HG03103 (cell line): ENCODE measurements at regions not wholly inside any gene's neighbourhood (a gene's known extent, or its start where the extent isn't known, plus 50 kb on each side); places are given as distances from the start of the nearest gene placed in this dataset.

Experiments used
- ATAC-seq: cut with Tn5 transposase; IDR thresholded peaks from one replicate; pipeline ENCODE4 v1.9.1; 2021; ENCODE audit warnings: low read depth; ENCODE audit not compliant: unreplicated experiment

GRCh38 chr3:71903112-71903495 is 118.2 kb upstream of the PROK2 start:
- ATAC-seq = no peak

- ATAC-seq = no peak
Measured at GRCh38 chr3:71902258-71903111, 117.5 kb upstream of the PROK2 start.

DNA sequence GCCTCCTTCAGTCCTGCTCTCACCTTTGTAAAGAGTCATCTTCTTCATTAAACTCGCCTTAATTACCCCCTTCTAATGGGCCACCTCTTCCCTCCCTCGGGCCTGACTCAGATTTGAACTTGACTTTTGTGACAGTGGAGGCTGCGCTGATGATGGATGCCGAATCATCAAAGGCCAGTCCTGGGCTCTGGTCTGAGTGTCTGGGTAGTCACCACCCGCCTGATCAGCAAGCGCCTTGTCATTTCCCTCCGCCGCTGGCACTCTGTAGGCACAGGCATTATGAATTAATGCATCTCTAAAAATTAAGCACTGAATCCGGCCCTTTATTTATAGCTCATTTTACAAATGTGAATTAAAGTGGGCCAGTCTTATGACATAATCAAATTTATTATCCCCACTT is 116.7 kb upstream of the PROK2 start:
- ATAC-seq = no peak

DNA sequence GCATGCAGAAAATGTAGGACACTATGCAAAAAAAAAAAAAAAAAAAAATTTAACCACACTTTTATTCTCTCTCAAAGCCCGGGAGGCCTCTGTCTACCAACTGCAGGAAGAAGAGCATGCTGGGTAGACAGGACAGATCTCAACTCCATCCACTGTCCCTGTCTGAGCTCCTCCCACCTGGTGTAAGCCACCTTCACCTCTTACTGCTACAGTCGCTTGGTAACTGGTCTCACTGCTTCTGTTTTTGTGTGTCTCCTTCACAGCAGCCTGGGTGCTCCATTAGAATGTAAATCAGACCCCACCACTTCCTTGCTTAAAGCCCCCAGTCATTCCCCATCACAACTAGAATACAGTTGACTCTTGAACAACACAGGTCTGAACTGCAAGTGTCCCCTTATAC is 115.1 kb upstream of the PROK2 start:
- no peak for ATAC-seq

DNA sequence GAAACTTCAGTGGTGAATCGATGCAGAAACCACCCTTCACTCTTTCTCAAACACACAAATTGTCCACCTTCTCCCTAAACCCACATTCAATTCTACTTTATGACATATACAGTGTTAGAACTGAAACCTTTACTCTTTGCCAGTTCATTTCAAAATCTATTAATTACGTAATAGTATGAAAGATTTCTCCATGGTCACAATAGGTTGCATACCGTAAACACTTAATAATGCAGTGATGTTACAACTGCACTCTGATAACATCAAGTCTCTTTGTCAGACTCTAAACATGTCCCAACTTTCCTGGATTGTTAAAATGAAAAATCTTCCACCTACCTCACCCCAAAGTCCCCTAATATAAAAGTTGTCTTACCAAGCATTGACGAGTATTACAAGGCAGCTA is 111.8 kb upstream of the PROK2 start:
- no peak for ATAC-seq

- no peak for ATAC-seq
Measured at GRCh38 chr3:71893702-71894479, 108.9 kb upstream of the PROK2 start.

GRCh38 chr3:71893122-71893521 is 108.2 kb upstream of the PROK2 start:
- no peak for ATAC-seq

GRCh38 chr3:71891483-71891882 is 106.5 kb upstream of the PROK2 start:
- ATAC-seq = no peak

GRCh38 chr3:71890356-71890931 is 105.5 kb upstream of the PROK2 start:
- no peak for ATAC-seq

- ATAC-seq = no peak
Measured at GRCh38 chr3:71887256-71887655, 102.3 kb upstream of the PROK2 start.

DNA sequence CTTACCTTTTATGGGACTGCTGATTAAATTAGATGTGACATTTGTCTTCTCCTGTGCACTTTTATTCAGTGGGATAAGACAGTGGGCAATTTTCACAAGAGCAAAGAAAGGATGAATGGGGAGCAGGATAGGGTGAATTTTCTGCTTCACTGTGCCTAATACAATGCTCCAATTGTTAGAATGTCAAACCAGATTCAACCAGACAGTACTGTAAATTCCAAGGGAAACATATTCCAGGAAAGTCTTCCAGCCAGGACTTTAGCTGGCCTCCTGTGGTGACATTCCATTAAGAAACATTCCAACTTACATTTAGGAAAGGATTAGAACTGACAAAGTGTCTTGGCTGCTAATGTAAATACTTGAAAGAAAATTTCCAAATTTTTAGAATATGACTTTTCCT is 100.1 kb upstream of the PROK2 start:
- no peak for ATAC-seq

GRCh38 chr3:71881732-71882131 is 96.8 kb upstream of the PROK2 start:
- ATAC-seq = no peak

- ATAC-seq = no peak
Measured at GRCh38 chr3:71881041-71881440, 96.1 kb upstream of the PROK2 start.

DNA sequence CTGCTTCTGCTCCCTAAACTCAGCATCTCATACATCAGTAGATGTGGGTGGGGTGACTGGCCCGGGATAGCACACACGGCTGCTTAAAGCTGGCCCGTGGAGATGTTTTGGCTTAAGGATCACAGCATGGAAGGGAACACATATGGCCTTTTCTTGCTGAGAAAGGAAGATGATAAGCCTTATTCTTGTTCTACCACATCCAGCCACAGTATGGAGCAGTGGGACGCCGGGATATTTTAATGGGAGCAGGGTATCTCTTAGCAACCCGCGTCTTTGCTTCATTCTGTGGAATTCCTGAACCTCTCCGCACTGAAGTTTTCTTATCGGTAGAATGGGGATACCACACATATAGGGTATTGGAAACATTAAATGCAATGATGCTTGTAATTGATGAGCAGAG is 94.1 kb upstream of the PROK2 start:
- no peak for ATAC-seq

- no peak for ATAC-seq
Measured at GRCh38 chr3:71876135-71877105, 91.5 kb upstream of the PROK2 start.

GRCh38 chr3:71875461-71875947 is 90.6 kb upstream of the PROK2 start:
- peak; percentile 94 for ATAC-seq

GRCh38 chr3:71874618-71875017 is 89.7 kb upstream of the PROK2 start:
- ATAC-seq = no peak

DNA sequence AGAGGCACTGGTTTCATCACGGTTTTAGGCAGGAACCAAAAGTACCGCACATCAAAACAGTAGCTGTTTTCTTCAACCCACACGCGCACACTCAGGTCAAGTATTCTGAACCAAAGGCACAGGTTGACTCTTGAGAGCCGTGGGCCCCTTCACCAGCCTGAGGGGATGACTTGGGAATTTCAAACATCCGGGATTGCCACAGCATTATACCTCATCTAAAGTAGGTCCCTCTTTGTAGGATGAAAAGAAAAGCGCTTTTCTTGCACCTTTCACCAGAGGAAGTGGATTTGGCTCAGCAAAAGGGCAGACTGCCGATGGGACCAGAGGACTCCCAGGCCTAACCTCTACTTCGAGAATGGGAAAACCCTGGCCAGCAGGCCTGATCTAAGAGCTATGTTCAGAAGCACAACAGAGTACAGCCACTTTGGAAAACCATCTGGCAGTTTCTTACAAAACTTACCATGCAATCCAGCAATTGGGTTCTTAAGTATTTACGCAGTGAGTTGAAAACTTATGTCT is 88.2 kb upstream of the PROK2 start:
- ATAC-seq = no peak

- ATAC-seq = no peak
Measured at GRCh38 chr3:71872256-71872655, 87.3 kb upstream of the PROK2 start.

GRCh38 chr3:71870966-71871512 is 86.1 kb upstream of the PROK2 start:
- no peak for ATAC-seq
